ENCODE measurements at regions not wholly inside any gene's neighbourhood (a gene's known extent, or its start where the extent isn't known, plus 50 kb on each side); places are given as distances from the start of the nearest gene placed in this dataset.

GRCh38 chr10:123582084-123582989 lies 83.8 kb upstream of the GPR26 start:
- DNase-seq (ENCODE audit: low read depth): peak; percentile 32
- TF ChIP-seq, protein P1, sequence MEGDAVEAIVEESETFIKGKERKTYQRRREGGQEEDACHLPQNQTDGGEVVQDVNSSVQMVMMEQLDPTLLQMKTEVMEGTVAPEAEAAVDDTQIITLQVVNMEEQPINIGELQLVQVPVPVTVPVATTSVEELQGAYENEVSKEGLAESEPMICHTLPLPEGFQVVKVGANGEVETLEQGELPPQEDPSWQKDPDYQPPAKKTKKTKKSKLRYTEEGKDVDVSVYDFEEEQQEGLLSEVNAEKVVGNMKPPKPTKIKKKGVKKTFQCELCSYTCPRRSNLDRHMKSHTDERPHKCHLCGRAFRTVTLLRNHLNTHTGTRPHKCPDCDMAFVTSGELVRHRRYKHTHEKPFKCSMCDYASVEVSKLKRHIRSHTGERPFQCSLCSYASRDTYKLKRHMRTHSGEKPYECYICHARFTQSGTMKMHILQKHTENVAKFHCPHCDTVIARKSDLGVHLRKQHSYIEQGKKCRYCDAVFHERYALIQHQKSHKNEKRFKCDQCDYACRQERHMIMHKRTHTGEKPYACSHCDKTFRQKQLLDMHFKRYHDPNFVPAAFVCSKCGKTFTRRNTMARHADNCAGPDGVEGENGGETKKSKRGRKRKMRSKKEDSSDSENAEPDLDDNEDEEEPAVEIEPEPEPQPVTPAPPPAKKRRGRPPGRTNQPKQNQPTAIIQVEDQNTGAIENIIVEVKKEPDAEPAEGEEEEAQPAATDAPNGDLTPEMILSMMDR (IDR thresholded peaks at IDR 0.05; ENCODE audit: low read depth, low read length, missing control alignments): peak; percentile 96
- in situ Hi-C loops (cut with HindIII; ENCODE audit: low sequenced_read_pairs): no loop called here
- no peak overlapping the region for H3K4me3 ChIP-seq (ENCODE audit: low read depth, low read length)

GRCh38 chr10:123583639-123584418 lies 82.3 kb upstream of the GPR26 start:
- TF ChIP-seq, protein P1 (IDR thresholded peaks at IDR 0.05; ENCODE audit: low read depth, low read length, missing control alignments): peak; percentile 69
- peak; percentile 28 for DNase-seq (ENCODE audit: low read depth)
- in situ Hi-C loops (cut with HindIII; ENCODE audit: low sequenced_read_pairs): no loop called here
- H3K4me3 ChIP-seq (ENCODE audit: low read depth, low read length): no peak overlapping the region

DNA sequence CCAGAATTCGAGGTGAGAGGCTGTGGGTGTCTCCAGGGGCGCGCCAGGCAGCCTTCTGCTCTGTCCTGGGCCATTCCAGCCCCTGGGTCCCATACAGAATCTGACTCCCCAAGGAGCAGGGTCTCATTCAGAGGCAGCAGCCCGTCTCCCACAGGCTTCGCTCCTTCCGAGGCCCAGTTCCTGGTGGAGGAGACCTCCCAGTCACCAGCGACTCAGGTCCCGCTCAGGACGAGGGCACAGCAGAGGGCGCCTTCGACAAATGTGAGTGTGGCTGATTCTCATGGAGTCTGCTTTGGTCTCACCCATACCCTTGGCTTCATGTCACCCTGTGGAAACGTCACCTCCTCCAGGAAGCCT lies 81.8 kb upstream of the GPR26 start:
- in situ Hi-C loops (cut with HindIII; ENCODE audit: low sequenced_read_pairs): no loop called here
- no peak for DNase-seq (ENCODE audit: low read depth)
- H3K4me3 ChIP-seq (ENCODE audit: low read depth, low read length): no peak overlapping the region
- TF ChIP-seq, protein P1 (IDR thresholded peaks at IDR 0.05; ENCODE audit: low read depth, low read length, missing control alignments): no peak

DNA sequence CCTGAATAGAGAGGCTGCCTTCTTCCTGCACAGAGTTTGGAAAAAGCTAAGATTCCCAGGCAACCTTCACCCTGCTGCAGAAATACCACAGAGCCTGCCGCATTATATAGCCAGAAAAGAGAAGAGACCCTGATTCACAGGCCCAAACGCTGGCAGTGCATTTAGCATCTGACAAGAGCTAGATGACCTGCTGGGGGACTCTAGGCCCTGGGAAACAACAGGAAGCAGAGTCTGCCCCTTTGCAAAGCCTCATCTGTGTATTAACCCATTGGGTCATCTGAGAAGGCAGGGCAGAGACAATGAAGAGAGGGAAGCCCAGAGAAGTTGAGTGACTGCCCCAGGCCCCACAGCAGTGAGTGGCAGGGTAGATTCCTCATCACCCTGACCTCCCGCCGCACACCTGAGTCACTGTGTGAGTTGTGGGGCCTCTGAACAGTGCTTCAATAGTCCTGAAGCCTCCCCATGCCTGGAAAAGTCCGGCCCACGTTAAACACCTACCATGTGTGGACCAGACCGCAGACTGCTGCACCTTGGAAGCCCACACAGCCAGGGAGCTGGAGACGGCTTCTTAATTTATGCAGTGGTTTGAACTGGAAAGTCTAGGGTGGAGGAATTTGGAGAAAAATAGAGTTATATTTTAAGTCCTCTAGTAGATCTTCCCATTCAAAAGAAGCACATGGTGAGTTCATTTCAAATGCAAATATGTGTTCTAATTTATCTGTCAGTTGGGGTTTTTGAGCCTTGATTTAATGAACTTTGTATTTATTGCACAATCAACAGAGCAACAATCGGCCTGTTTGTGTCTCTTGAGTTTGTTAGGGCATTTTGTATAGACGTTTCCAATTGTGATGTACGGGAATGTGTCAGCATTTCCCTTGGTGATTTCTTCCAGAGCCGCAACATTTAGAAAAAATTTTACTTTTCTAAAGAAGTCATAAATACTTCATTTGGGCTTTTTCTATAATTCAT lies 80.4 kb upstream of the GPR26 start:
- in situ Hi-C loops (cut with HindIII; ENCODE audit: low sequenced_read_pairs): no loop called here
- no peak overlapping the region for H3K4me3 ChIP-seq (ENCODE audit: low read depth, low read length)
- no peak for DNase-seq (ENCODE audit: low read depth)
- TF ChIP-seq, protein P1 (IDR thresholded peaks at IDR 0.05; ENCODE audit: low read depth, low read length, missing control alignments): no peak

DNA sequence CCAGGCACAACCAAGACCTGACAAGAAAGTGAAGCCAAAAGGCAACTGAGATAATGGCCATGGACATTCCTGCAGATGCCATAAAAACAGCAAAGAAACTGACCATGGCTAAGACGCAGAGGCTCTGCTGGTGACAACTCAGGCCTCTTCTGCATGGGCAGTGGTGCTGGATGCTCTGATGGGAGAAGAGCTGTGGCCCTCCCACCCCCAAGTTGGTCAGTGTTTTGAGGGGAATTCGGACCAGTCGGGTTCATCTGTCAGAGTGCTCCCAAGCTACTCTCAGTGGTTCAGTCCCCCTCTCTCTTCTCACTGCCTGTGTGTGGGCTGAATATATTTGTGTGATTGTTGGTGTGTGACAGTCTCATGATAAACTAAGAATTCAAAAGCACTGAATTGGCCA lies 79.0 kb upstream of the GPR26 start:
- TF ChIP-seq, protein P1 (IDR thresholded peaks at IDR 0.05; ENCODE audit: low read depth, low read length, missing control alignments): no peak
- no peak overlapping the region for H3K4me3 ChIP-seq (ENCODE audit: low read depth, low read length)
- in situ Hi-C loops (cut with HindIII; ENCODE audit: low sequenced_read_pairs): no loop called here
- DNase-seq (ENCODE audit: low read depth): no peak

Measured in astrocyte of the cerebellum (primary cell).